ENCODE measurements at regions not wholly inside any gene's neighbourhood (a gene's known extent, or its start where the extent isn't known, plus 50 kb on each side); places are given as distances from the start of the nearest gene placed in this dataset.
"Not testable (repeated sequence)": the region's sequence is repeated elsewhere in the genome, so short reads cannot be mapped to it uniquely, and the experiment has no call there.

DNA sequence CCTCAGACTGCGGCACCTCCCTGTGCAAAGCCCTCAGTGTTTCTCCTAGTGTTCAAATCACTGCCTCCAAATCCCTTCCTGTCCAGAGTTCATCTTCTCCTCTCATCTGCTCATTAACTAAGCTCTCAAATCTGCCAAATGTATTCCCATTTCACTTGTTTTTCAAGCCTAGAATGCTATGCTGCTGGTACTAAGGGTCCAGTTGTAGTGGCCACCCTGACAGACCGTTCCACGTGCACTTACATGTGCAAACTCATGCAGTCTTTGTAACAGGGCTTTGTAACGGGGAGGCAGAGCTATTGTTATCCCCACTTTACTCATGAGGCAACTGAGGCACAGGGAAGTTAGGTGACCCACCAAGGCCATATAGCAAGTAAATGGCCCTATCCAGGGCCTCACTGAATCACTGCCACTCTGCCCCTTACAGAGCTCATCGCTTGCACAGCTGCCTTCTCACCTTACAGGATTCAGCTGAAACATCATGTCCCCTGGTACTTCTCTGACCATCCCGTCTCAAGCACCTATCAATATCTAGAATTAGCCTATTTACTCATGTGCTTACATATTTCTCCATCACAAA is 153.0 kb upstream of the PDE1C start:
- no peak for DNase-seq (ENCODE audit: low read depth)

DNA sequence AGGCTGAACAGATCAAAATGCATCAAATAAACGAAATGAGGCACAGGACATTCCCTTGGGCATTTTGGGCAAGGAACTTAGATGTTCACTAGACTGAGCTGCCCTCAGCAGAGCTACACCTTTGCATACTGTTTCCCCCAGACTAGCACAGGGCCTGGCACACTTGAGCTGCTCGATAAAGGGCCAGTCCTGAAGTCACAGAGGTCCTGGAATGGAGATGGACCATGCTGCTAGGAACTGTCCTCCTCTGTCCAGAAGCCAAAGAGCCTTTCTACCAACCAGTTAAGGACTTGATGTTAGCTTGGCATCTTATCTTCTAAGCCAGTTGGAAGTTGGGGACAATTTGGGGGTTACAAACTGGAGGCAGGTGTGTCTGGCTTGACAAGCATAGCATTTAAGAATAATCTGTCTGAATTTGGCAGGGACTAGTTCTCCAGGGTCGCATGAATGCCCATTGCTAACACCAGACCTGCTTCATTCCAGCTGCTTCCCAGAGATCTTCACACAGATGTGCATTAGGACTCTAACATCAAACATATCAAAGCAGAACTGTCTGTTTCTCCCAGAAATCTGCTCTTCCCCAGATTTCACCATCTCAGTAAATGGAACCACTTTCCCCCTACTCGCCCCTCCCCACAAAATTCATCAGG is 152.2 kb upstream of the PDE1C start:
- no peak for DNase-seq (ENCODE audit: low read depth)

DNA sequence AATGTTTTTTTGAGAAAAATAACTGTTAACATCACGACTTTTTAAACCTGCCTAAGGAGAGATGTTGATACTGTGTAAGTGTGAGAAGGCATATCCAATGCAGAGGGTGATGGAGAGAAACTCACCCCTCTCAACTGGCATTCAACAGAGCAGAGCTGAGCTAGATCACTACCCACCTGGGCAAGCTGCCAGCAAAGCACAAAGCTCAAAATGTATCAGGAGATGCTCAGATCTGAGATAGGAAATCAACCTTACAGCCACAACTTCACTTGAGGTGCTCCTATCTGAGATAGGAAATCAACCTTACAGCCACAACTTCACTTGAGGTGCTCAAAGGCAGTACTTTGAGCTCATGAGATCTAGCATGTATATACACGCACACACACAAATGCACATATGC is 151.5 kb upstream of the PDE1C start:
- DNase-seq (ENCODE audit: low read depth), result no peak

DNA sequence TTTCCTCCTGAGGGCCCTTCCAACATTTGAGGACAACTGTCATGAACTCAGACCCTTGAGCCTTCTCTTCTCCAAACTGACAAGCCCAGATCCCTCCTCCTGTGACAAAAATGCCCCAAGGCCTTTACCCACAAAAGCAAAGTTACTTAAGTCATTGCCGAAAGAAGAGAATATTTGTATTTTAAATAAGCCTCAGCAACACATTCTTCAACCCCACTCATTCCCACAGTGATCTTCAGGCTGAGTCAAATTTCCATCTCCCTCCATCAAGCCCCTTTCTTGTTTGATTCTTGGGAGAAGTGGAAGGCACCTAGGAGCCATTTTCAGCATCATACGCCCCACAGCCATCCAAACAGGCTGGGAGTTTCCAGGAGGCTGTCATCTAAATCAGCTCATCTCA is 150.8 kb upstream of the PDE1C start:
- DNase-seq (ENCODE audit: low read depth), result no peak

DNA sequence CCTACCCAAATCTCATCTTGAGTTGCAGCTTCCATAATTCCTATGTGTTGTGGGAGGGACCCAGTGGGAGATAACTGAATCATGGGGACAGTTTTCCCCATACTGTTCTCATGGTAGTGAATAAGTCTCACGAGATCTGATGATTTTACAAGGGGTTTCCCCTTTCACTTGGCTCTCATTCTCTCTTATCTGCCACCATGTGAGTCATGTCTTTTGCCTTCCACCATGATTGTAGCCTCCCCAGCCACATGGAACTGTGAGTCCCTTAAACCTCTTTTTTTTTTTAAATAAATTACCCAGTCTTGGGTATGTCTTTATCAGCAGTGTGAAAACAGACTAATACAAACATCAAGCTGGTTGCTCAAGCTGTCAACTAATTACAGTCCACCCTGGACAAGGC is 149.6 kb upstream of the PDE1C start:
- not testable (repeated sequence) for DNase-seq (ENCODE audit: low read depth)

DNA sequence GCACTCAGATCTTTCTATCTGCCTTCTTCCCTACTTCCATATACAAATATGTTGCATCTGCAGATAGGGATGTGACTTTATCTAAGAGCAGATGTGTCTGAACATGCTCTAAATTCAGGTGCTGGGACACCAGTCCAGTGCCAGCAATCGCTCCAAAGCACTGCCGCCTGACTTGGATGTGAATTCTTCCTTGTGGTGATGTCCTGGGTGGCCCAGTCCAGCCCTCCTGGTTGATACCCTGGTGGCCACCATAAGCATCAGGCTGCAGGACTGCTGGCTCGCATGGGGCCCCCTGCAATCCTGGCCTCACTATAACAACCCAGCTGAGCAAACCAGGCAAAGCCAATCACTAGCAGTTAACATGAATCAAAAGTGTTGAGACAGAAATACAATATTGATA is 149.2 kb upstream of the PDE1C start:
- DNase-seq (ENCODE audit: low read depth), result no peak

DNA sequence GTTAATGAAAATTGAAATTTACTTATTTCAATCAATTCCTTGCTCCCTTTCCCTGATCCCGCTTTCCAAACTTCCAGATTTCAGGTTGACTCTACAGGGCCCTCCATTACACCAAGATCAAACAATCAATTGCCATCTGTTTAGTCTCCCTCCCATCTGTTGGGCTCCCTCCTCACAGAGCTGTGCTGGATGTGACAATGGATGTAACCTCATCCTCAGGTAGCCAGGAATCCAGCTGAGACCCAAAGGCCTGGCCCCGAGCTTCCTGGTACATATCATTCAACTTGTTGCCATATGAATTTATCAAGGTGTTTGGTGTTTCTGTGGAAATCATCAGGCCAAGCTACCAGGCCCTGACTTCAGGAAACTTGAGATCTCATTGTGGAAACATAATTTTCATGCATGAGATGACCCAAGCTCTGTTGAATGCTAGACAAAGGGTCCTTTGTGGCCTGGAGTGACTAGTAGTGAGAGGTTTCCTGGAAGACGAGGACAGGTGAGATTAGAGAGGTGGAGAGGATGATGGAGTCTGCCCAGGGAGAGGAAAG is 148.6 kb upstream of the PDE1C start:
- no peak for DNase-seq (ENCODE audit: low read depth)

DNA sequence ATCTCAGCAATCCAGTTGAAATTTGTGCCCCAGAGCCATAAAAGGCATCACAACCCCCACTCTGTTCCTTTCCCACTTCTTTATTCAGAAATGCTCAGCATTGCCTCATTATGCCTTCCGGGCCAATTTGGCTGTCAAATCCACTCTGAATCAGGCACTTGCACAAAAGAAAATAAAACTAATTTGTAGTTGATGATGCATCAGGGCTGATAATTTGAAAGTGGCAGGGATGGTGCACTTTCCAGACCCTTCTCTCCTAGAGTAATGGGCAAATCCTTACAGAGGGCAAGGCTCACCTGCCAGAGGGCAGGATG is 147.9 kb upstream of the PDE1C start:
- DNase-seq (ENCODE audit: low read depth), result no peak

DNA sequence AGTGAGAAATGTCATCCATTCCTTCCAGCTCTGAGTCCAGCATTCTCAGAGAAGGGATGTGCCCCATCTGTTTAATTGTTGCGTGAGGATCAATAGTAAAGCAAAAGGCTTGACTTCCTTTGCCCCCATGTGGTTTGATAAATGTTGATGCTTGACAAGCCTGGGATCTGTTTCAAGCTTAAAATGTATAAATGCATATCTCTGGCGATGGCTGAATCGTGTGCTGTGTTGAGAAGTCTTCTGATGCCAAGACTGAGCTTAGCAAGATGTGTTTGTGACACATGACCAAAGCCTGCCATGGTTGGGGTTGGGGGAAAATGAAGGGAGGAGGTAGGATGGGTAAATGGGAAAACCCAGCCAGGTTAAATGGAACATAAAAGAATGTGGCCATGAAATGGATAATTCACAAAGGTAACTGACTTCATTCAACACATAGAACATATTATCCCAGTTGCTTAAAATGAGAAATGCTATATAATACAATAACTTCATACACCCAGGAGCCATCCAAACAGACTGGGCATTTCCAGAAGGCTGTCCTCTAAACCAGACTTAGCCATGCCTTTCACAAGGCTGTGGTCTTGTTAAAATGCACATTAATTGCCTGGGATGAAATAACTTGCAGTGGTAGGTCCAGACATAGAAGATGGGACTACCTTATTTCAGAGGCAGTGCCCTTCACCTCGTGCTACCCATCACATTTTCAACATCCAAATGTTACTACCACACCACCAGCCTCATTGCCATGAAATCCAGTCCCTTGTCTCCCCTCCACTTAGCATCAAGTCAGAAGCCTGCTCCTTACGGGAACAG is 147.3 kb upstream of the PDE1C start:
- DNase-seq (ENCODE audit: low read depth), result no peak

DNA sequence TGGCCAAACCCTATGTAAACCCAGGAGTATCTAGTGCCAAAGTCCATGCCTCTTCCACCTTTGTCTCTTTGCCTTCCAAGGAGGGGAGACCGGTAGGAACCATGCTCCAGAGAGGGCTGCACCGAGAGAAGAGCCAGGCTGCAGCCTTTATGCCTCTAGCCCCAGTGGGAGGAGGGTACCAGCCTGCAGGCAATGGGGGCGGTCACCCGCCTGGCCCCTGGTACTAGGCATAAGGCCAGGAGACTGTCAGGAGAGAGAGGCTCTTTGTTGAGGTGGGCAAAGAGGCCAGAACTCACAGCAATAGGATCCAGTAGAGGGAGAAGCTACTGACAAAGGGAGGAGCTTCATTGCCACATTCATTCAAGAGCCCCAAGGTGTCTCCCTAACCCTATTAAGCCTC is 146.6 kb upstream of the PDE1C start:
- DNase-seq (ENCODE audit: low read depth), result no peak

DNA sequence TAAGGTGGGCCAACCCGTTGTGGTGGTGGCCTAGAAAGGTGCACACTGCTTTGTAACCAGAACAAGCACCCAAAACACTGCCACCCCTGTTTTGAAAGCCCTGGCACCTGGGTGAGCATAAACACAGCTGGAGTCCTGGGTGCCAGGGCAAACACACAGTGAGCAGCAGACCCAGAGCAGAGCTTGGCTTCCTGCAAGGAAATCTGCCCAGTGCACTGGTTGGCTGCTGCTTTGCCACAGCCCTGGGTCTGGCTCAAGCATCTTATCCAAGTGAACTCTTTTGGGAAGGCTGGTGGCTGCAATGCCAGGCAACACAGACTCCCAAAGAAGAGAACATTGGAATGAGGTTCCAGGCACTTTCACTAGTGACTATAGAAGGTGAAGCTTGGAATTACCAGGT is 145.5 kb upstream of the PDE1C start:
- DNase-seq (ENCODE audit: low read depth), result no peak

DNA sequence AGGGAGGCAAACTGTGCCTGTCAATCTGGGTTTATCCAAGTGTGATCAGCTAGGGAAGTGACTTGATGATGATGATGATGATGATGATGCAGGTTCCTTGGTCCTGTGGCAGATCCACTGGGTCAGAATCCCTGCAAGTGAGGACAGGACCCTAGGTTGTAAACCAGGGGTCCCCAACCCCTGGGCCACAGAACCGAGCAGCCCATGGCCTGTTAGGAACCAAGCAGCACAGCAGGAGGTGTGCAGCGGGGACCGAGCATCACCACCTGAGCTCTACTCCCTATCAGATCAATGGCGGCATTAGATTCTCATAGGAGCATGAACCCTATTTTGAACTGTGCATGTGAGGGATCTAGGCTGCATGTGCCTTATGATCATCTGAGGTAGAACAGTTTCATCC is 144.7 kb upstream of the PDE1C start:
- no peak for DNase-seq (ENCODE audit: low read depth)

DNA sequence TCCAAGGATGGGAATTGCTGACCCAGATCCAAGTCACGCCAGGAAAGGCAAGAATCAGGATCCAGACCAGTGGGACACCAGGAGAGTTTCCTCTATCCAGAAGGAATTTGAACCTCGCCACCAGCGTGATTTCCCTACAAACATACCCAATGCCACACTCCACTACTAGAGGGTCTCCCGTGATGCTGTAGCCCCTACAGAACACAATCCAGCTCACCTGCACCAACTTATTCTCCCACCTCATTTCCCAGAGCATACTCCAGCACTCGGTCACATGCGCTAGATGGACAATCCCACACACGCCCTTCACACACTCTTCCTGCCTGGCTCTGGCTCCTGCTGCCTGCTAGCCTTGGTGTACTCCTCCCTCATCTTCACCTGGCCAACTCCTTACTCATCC is 142.1 kb upstream of the PDE1C start:
- DNase-seq (ENCODE audit: low read depth), result no peak

DNA sequence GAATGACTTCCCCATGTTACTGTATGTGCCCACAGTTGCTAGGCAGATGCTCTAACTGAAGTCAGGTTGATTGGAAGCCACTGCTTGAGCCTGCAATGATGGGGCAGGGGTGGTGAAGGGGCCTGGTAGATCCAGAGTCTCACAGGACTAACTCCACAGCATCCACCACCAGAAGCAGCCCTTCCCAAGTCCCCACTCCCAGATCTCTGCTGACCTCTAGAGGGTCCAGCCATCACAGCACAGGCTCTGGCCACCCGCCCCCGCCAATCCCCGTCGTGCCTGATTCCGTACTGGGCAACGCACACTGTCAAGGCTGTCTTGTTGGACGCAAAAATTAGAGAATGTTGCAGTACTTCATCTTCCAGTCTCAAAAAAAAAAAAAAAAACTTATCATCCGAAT is 136.8 kb upstream of the PDE1C start:
- DNase-seq (ENCODE audit: low read depth), result no peak

DNA sequence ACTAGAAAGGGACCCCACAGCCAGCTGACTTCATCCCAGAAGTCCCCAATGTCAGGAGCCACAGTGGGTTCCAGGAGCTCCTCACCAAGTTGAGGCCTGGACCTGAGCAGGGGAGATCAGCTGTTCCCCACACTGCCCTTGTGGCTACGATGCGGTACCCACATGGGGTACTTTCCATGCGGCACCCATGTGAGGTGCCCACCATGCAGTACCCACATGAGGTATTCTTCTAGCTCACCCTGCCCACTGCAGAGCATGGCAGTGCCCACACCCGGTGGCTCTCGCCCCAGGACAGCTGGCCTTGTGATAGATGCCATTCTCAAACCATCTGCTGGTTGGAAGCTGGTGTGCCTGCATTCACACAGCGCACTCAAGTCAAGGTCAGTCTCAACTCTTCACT is 136.3 kb upstream of the PDE1C start:
- no peak for DNase-seq (ENCODE audit: low read depth)

DNA sequence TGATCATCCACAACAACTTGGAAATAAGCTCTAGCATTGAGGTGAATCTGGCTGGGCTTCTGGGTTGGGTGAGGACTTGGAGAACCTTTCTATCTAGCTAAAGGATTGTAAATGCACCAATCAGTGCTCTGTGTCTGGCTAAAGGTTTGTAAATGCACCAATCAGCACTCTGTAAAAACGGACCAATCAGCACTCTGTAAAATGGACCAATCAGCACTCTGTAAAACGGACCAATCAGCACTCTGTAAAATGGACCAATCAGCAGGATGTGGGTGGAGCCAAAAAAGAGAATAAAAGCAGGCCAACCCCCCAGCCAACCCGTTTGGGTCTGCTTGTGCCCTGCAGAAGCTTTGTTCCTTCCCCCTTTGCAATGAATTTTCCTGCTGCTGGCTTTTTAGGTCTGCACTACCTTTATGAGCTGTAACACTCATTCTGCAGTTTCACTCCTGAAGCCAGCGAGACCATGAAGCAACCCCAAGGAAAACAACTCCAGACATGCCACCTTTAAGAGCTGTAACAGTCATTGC is 135.2 kb upstream of the PDE1C start:
- DNase-seq (ENCODE audit: low read depth), result not testable (repeated sequence)

DNA sequence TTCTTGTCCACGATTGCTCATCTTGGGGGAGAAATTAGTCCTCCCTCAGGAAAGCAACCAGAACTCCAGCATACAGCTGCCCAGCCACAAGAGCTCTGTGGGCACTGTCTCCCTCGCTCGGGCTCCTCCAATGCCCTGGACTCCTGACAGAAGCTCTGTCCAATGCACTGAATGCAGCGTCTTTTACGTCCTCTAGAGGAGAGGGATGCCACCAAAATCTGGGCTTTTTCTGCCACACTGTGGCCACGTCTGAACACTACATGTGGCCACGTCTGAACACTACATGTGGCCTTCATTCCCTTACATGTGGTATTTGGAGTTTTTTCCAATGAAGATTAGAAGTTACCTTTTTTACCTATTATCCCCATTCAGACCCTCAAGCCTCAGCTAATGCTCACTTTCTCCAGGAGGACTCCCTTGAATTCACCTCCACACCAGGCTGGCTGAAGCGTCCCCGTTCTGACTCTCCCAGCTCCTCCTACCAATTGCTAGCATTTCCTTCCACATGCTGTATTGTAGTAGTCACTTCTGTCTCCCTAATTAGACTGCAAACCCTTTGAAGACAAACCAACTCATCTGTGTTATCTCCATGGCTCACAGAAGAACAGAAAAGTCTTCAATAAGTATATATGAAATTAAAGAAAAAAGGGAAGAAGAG is 134.3 kb upstream of the PDE1C start:
- peak; percentile 63 for DNase-seq (ENCODE audit: low read depth)

DNA sequence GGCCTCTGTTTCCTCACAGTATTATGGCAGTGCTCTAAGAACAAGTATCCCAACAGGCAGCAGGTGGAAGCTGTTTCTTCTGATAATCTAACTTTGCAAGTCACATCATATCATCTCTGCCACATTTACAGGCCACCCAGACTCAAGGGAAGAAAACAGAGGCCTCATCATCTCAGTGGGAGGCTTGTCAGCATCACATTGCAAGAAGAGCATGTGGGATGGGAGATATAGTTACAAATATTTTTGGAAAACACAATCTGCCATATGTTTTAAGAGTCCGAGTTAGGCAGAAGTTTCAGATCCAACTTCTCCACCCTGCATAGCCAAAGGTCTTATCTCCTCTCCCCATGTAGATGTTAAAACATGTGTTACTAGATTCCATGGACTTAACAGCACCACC is 130.4 kb upstream of the PDE1C start:
- DNase-seq (ENCODE audit: low read depth), result no peak

DNA sequence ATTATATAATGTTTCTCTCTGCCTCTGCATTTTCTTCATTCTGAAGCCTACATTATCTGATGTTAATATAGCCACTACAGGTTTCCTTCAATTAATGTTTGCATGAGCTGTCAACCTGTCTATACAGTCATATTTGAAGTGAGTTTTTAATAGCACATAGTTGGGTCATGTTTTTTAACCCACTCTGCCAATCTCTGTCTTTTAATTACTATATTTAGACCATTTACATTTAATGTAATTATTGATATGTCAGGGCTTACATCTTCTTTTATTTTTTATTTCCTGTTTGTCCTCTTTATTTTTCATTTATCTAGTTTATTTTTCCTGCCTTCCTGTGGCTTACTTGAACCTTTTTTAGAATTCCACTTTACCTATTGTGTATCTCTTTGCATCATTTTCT is 124.3 kb upstream of the PDE1C start:
- no peak for DNase-seq (ENCODE audit: low read depth)

DNA sequence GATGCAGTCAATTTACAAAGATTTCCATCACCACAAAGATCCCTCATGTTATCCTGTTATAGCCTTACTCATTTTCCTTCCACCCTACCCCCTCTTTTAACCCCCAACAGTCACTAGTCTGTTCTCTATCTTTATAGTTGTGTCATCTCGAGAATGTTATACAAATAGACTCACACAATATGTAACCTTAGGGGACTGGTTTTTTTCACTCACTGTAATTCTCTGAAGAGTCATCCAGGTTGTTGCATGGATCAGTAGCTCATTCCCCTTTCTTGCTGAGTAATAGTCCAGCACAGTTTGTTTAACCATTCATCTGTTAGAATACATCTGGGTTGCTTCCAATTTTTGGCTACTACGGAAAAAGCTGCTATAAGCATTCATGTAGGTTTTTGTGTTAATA is 121.1 kb upstream of the PDE1C start:
- no peak for DNase-seq (ENCODE audit: low read depth)

DNA sequence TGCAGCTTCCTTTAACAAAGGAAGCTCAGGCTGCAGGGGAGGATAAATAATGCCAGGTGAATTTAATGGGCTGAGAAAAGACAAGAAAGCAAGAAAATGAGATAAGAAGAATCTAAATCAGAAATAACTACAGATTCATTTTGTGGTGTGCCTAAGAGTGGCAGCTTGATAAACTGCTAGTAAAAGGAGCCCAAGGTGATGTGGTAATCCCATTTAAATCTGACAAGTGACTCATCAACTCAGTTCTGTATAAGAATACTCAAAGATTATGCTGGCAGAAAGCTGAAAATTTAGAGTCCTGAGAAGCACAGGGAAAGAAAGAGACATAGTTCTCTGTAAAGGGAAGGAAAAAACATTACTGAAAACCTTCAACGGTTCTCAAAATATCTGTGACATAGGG is 109.4 kb upstream of the PDE1C start:
- DNase-seq (ENCODE audit: low read depth), result no peak

DNA sequence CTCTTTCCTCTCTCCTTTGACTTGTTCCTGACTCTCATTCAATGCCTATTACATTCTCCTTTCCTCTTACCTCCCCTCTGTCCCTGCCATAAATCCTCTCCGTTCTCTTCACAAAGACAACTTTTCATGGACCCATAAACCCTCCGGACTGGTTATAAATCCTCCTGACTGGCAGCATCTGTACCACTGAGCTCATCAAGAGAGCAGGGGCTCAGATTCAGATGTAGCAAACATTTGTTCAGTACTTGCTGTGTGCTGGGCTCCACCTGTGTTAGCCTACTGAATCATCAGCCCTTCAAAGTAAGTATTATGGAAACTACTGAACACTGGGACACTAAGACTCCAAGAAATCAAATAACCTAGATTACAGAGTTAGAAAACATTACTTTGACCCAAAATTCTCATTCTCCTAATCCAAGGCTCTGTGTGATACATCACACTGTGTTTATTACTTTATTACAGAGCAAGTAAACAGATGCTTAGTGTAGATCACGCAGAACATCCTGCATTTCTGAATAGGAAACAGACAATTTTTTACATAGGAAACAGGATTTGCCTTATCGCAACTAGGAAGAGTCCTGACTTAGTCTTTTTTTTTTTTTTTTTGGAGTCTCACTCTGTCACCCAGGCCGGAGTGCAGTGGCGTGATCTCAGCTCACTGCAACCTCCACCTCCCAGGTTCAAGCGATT is 108.6 kb upstream of the PDE1C start:
- no peak for DNase-seq (ENCODE audit: low read depth)
